ENCODE measurements at regions not wholly inside any gene's neighbourhood (a gene's known extent, or its start where the extent isn't known, plus 50 kb on each side); places are given as distances from the start of the nearest gene placed in this dataset.

DNA sequence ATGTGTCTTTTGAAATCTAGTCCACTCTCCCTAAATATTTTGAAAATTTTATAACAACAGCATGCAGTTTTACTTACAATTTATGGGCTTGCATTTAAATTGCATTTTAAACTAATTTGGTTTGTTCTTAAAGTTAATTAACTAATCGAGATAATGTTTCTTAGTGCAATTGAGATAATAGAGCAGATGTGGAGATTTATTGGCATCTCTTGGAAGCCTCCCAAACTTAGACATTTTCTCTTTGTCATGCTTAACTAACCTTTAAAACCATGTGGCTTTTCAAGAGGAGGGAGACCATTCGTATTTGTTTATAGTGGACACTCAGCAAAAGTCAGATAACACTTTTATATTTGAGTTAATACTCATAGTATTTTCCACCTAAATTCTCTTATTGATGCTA lies 887.0 kb upstream of the CELF2 start:
- no peak for DNase-seq

DNA sequence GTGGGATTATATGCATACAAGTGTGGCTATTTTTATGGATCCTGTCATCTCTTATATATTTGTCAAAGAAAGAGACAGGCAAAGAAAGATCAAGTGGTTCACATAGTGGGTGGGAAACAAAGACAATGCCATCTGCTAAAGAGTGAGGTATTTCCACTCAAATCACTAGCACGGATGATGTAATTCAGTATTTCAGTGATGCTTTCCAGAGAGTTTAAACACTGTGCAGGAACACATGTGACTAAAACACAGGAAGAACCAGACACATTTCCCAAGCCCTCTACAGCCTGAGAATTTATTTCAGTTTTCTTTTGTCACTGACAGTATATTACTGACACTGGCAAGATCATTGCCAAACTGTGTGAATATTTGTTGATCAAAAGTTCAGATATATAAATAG lies 885.7 kb upstream of the CELF2 start:
- no peak for DNase-seq

DNA sequence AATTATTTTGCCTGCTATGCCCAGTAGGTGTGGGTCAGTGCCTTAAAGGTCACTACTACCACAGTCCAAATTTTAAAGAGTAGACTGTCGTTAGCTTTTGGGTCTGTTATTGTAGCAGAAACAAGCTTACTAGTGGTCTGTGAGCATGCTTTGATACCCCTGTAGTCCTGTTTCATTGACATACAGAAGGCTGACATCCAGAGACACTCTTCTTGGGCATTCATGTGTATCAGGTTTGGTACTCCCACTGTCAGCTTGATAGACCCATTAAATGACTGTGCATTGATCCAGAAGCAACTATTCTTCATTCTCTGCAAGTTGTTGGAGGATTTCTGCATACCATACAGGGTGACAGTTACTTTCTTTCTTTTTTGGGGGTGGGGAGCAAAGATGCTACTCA lies 884.4 kb upstream of the CELF2 start:
- no peak for DNase-seq

DNA sequence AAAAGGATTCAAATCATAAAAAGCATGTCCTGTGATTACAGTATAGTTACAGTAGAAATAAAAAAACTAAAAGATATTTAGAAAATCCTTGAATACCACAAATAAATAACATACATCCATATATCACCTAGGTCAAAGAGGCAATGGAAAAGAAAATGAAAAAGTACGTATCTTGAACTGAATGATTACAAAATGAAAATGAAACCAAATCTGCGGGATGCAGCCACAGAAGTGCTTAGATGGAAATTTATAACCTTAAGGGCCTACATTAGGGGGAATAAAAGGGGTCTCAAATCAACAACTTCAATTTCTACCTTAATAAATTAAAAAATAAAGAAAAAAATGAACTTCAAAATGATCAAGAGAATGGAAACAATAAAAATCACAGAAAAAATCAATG lies 879.0 kb upstream of the CELF2 start:
- no peak for DNase-seq

DNA sequence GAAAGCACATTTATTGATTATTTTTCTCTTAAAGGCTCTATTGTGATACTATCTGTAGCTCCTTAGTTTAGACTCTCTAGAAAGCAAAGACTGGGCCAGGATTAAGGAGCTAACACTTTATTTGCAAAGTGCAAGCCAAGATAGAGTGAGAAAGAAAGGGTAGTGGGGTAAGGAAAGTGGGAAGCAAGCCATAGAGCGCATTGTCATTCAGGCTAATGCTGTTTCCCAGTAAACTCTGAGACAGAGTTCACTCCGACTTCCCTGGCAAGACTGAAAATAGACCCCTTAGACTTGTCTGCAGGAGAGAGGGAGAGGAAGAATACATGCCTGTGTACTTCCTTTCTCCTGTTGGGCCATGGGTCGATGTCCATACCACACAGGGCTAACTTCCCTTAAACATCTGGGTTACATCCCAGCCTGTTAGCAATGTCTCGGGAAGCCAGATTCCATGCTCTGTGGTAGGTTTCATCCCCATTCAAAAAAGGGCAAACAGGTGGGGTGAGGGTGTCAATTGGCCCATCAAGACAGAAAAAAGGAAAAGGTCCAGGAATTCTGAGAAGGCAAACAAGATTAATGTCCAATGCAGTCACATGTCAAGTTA lies 875.8 kb upstream of the CELF2 start:
- no peak for DNase-seq

DNA sequence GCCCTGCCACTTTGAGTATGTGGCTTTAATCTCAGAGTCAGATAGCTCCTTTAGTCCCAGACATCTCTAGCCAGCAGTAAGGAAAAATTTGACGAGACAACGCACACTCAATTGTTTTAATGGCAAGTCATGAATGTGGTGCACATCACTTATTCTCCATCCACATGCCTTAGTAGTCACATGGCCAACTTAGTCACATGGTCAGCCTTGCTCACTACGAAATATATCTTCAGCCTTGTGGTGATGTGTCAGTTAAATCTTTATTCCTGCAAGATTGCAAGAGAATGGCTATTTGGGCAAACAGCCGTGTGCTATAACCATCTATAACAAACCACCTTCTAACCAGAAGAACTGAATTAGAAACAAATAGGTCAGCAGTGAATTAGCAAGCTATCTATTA lies 871.1 kb upstream of the CELF2 start:
- DNase-seq: no peak

DNA sequence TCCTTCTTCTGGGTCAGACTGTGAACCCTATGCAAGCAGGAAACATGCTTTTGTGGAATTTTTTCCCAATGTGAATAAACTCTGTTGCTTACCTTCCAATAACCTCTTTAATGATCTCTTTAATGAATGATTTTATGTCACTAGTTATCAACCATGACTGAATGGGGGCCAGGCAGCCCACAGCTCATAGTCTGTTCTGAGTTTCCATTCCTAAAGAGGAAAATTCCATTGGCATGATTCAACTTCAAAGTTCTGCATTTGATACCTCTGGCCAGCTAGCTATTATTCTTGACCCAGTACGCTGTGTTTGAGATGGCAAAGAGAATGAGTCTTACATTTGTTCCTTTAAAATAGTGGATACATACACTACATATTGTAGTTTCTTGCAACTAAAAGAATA lies 867.8 kb upstream of the CELF2 start:
- no peak for DNase-seq

DNA sequence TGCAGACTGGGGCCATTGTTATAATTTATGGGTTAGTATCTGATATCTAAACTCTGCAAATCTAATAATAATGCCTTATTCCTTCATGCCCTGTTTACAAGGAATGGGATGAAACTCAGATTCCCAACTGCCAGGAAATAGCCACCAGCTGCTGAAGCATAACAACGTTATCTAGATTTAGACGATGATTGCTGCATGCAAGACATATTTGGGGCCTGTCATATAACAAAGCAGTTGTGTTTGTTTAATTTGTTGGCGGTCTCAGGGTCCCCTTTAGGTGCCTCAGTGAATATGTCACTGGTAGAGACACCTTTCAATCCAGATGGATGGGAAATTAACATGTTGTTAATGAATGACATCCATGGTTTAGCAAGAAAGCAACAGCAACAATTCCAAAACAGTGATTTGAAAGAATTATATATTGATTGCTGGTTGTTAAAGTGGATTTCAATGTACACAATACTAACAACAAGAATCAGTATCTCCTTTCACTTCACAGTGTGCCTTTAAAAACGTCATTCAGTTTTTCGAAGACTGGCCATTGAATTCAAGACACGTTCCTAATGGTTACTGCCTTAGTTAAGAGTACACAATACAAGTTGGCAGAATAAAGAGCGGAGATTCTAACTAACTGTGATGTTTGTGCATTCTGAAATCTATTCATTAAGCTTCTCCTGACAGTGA lies 860.6 kb upstream of the CELF2 start:
- no peak for DNase-seq

DNA sequence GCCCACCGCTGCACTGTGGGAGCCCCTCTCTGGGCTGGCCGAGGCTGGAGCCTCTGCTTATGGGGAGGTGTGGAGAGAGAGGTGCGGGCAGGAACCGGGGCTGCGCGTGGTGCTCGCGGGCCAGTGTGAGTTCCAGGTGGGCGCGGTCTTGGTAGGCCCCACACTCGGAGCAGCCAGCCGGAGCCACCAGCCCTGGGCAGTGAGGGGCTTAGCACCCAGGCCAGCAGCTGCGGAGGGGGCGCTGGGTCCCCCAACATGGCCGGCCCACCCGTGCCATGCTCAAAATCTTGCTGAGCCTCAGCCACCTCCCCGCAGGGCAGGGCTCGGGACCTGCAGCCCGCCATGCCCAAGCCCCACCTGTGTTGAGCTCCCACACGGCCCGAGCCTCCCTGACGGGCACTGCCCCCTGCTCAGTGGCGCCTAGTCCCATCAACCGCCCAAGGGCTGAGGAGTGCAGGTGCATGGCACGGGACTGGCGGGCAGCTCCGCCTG lies 856.8 kb upstream of the CELF2 start:
- no peak for DNase-seq

DNA sequence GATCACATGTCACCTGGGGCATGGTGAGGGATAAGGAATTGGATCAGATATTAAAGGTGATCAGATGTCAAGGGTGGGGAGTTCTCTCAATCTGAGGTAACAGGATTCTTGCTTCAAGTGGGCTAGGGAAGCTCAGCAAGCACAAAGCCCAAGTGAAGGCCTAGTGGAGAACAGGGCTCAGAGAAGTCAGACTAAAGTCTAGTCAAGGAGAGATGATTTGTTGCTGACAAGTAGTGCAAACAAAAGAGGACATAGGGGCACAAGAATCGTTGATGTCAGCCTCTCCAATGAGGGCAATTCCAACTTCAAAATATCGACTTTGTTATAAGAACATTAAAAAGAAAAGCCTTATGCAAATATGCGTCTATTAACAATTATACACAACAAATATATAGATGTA lies 852.8 kb upstream of the CELF2 start:
- DNase-seq: no peak

DNA sequence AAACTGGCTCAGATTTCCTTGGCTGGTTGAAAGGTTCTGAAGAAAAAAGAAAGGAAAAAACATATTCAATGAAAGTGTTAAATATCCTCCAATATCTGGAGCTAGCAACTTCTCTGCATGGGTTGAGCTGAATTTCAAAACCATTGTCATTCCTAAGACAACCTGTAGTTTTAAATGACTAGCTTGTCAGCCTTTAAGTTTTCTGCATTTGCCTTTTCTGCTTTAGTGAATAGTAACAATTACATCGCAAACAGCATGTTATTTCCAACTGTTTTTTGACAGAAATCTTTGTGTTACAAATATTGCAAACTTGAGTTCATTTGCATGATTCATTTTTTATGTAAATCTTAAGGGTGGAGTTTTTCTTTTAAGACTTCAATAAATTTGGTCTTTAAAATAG lies 852.3 kb upstream of the CELF2 start:
- DNase-seq: no peak

DNA sequence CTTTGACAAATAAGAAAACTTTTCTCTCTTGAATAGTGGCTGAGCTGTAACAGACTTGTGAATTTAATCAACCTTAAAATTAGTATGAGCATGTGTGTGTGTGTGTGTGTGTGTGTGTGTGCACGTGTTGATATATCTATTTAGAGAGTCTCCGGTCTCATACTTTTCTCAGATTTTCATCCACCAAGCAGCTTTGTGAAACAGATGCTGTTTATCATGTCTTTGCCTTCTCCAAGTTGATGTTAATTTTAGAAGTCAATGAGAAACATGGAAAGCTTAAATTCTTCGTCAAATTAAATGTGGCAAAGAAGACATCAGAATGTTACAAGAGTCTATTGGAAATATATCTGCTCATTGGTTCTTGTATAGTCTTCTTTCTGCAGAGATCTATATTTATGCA lies 839.2 kb upstream of the CELF2 start:
- DNase-seq: no peak

DNA sequence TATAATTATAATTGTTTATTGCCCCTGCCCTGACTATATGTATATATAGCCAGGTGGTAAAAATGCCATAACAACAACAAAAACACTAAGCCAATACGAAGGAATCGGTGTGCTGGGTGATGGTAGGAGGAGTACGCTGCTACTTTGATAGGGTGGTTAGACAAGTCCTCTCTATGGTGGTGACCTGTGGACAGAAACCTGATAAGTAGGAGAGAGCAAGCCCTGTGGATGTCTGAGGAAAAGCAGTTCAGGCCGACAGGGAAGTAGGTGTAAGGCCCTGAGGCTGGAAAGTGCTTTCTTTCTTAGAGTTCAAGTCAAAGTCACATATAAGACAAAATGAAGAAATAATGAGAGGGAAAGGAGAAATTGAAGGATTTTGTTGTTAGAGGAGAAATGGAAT lies 823.8 kb upstream of the CELF2 start:
- no peak for DNase-seq

DNA sequence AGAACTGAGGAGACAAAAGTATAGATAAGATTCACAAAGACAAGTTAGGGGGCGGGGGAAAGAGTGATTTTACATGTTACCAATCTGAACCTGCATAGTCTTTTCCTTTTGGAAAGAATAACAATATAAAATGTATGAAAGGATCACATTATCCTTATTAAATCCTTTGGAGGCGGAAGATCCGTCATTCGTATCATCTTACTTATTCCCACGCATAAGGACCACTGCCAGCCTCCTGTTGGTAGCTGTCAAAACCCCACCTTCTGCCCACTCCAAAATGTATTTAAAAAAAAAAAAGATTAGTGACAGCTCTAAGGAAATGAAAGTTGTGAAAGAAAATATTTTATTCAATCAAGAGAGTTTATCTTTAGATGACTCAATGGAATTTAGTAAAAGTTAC lies 821.0 kb upstream of the CELF2 start:
- no peak for DNase-seq

DNA sequence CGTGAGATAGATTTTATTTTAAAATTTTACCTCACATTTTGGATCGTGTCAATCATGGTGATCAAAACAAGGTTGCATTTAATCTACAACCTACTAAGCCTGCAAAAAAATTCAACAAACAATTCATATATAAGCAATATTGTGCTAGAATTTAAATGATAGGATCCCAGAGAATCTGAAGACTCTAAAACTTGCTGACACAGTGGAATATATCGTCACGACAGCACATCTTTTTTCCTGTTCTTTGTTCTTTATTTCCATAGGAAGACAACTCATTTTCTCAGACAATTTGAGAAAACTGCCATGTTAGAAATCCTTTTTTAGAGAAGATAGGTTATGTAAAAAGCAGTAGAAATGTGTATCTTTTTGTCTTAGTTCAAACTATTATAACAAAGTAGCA lies 820.2 kb upstream of the CELF2 start:
- DNase-seq: no peak

DNA sequence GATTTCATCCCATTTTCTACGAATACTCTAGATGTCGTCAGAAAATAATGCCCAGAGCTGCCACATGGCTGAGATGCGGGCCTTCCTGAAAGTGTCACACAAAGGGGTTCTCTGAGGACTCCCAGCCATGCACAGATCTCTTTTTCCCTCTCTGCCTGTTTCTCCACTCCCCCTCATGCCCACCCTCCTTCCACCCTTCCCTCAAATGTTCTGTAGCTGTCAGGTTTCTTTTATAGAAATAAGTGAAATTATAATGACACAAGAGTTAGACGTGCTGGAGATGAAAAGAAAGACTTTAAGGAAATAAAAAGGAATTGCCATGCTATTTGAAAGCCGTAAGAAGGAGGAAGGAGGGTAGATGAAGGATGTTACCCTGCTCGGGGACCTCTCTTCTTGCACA lies 819.3 kb upstream of the CELF2 start:
- no peak for DNase-seq

DNA sequence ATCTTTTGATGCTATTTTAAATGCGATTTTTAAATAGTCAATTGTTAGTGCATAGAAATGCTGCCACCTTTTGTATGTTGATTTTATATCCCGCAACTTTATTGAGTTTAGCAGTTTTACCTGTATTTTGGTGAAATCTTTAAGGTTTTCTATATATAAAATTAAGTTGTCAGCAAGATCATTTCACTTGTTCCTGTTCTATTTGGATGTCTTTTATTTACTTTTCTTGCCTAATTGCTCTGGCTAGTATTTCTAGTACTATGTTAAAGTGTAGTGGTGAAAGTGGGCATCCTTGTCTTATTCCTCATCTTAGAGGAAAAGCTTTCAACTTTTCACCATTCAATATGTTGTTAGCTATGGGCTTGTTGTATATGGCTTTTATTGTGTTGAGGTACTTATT lies 813.3 kb upstream of the CELF2 start:
- DNase-seq: no peak

DNA sequence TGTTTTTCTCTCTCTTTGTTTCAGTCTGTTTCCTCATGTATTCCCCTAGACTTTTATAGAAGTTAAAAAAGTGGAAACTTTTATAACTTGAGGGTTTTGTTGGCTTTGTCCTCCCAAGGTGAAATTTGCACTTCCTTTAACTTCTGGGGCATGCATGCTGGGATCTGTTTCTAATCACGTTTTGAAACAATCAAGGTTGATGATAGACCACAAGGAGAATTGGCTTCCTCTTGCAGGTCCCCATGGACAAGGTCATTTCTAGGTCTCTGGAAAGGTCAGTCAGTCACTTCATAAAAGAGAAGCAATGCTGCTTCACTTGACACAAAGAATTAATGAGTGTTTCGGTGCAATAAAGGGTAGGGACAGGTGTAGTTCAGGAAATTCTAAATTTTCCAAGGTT lies 811.8 kb upstream of the CELF2 start:
- no peak for DNase-seq

DNA sequence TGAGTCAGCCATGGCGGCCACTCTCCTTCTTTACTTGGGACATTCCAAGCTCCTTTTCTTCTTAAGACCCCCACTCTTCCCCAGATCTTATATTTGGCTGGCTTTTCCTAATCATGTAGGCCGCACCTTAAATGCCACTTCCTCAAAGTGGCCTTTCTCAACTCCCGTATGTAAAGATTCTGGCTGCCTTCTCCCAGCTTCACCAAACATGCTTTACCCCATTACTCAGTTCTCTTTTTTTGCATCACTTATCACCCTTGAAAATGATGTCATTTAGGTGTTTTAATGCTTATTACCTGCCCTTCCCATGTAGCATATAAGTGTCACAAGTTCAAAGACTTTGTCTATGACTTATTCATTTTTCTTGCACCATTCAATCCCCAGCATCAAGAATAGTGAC lies 810.1 kb upstream of the CELF2 start:
- DNase-seq: no peak

DNA sequence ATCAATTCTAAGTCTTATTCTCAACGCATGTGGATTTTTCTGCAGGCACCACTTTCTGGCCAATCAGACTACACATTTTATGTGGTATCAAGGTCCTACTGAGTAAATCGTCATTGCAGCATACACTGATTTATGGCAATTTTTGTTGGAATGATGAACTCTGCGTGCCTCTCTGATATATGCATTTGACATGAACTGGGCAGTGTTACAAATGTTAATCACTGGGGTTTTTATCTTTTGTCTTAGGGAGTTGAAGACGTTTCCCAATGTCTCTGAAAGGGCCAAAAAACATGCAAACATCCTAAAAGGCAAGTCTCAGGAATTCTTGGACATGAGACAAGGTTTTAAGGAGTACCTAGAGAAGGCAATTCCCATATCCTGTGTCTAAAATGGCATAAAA lies 809.5 kb upstream of the CELF2 start:
- DNase-seq: no peak

DNA sequence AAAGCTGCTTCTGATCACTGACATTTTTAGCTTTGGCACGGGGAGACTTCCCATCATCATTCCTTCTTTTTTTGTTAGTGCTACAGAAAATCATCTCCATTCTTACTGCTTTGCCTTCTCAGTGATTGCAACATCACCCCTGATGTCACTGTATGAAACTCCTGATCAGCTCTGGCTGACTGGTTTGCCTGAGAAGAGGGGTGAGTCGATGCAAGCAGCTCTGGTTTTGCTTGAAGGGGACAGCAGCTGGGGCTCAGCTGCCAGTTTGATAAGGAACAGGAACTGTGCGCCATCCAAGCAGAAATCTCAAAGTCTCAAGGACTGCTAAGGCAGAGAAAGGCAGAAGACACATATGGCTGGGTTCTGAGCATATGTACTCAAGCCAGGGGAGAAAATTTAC lies 808.5 kb upstream of the CELF2 start:
- DNase-seq: no peak

DNA sequence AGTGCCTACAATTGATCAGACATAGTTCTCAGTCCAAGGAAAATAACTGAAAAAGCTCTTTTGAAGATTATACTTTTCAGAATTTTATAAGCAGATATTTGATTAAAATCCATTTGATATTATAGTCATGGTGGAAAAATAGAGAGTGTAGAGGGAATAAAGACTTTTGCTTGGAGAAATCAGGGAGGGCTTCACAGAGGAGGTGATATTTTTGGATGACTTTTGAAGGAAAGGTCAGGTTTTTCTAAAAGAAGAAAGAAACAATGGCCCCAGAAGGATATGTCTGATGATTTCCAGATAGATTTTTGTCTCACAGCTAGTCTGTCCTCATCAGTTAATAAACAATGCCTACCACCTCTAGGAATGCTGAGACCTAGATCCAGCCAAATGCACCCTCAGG lies 806.3 kb upstream of the CELF2 start:
- no peak for DNase-seq

DNA sequence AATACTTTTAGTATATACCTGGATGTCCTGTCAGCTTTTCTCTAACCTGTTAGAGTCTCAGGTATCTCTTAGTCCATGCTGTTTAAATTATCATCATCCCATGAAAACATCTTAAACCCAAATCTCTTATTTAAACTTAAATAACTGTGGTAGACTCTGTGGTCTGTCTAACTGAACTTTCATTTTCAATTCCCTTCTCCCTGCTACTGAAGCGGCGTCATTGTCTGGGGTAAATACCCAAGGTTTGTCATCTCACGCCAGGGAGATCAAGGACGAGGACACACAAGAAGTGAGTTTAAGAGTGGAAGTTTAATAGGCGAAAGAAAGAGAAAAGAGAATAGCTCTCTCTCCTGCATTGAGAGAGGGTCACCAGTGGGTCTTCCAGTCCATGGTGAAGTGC lies 804.4 kb upstream of the CELF2 start:
- no peak for DNase-seq

DNA sequence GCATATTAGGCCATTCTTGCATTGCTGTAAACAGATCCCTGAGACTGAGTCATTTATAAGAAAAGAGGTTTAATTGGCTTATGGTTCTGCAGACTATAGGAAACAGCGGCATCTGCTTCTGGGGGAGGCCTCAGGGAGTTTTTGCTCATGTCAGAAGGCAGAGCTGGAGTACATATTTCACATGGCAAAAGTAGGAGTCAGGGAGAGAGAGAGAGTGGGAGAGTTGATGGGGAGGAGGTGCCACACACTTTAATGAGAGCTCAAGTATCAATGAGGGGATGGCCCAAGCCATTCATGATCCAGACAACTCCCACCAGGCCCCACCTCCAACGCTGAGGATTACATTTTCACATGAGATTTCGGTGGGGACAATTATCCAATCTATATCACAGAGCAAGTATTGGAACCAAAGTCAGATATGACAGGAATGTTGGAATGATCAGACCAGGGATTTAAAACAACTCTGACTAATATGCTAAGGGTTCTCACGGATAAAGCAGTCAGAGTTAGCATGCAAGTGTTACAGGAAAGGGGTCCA lies 795.3 kb upstream of the CELF2 start:
- DNase-seq: no peak

DNA sequence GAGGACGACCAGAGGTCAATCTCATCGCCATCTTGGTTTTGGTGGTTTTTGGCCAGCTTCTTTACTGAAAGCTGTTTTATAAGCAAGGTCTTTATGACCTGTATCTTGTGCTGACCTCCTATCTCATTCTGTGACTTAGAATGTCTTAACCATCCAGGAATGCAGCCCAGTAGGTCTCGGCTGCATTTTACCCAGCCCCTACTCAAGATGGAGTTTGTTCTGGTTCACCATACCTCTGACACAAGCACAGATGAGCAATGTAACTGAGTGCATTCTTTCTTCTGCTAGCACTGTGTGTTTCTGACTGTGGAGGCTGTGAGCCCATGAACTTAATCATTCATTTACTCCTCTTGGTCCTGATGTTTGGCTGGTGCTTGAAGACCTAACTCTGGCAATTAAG lies 794.5 kb upstream of the CELF2 start:
- DNase-seq: no peak
